HEK293 (cell line): ENCODE measurements at regions not wholly inside any gene's neighbourhood (a gene's known extent, or its start where the extent isn't known, plus 50 kb on each side); places are given as distances from the start of the nearest gene placed in this dataset.

ENCODE experiments used
- SP7 ChIP-seq: fragments of 450-650 bp; formaldehyde crosslinking; IDR thresholded peaks from 2 replicates; pipeline ENCODE4 v1.5.1; 2016; ENCODE audit warnings: missing biosample characterization, missing genetic modification characterization
- ZNF121 ChIP-seq: fragments of 450-650 bp; formaldehyde crosslinking; IDR thresholded peaks from 2 replicates; pipeline ENCODE4 v1.5.1; 2016; ENCODE audit warnings: missing biosample characterization, missing genetic modification characterization
- ZNF146 ChIP-seq: fragments of 450-650 bp; formaldehyde crosslinking; IDR thresholded peaks from 2 replicates; pipeline ENCODE4 v1.5.1; 2016; ENCODE audit warnings: missing biosample characterization, missing genetic modification characterization
- ZNF157 ChIP-seq: fragments of 450-650 bp; formaldehyde crosslinking; IDR thresholded peaks from 2 replicates; pipeline ENCODE4 v1.5.1; 2016; ENCODE audit warnings: missing biosample characterization, missing genetic modification characterization
- ZNF48 ChIP-seq: fragments of 450-650 bp; formaldehyde crosslinking; IDR thresholded peaks from 2 replicates; pipeline ENCODE4 v1.5.1; 2016; ENCODE audit warnings: missing biosample characterization, missing genetic modification characterization
- ZNF530 ChIP-seq: fragments of 450-650 bp; formaldehyde crosslinking; IDR thresholded peaks from 2 replicates; pipeline ENCODE4 v1.5.1; 2016; ENCODE audit warnings: low read depth, missing biosample characterization, missing genetic modification characterization
- ZNF585B ChIP-seq: fragments of 450-650 bp; formaldehyde crosslinking; IDR thresholded peaks from 2 replicates; pipeline ENCODE4 v1.5.1; 2016; ENCODE audit warnings: missing biosample characterization, missing genetic modification characterization
- ZNF639 ChIP-seq: fragments of 450-650 bp; formaldehyde crosslinking; IDR thresholded peaks from 2 replicates; pipeline ENCODE4 v1.5.1; 2016; ENCODE audit warnings: missing biosample characterization, missing genetic modification characterization

GRCh38 chr9:102740578-102740977, 254.6 kb upstream of the CYLC2 start:
- TF ChIP-seq SP7 (tag by site-specific recombination) (no peak), ZNF48 (tag by site-specific recombination) (no peak), ZNF157 (tag by site-specific recombination) (no peak), ZNF639 (tag by site-specific recombination) (no peak), ZNF585B (tag by site-specific recombination) (no peak), ZNF146 (tag by site-specific recombination) (no peak), ZNF530 (tag by site-specific recombination) (no peak), ZNF121 (tag by site-specific recombination) (no peak)
